GM12878 (cell line): ENCODE measurements at regions not wholly inside any gene's neighbourhood (a gene's known extent, or its start where the extent isn't known, plus 50 kb on each side); places are given as distances from the start of the nearest gene placed in this dataset.

Experiments used
- BMI1 ChIP-seq: fragments of 450-650 bp; IDR thresholded peaks from 2 replicates; pipeline ENCODE4 v1.6.1; 2016; ENCODE audit warnings: mild to moderate bottlenecking, moderate library complexity, borderline replicate concordance
- BRCA1 ChIP-seq: IDR thresholded peaks from 2 replicates; pipeline ENCODE4 v1.6.1; 2011; ENCODE audit warnings: low read depth, low read length, improper control_type of control experiment
- CTCF ChIP-seq, 3 experiments: IDR thresholded peaks in 2 of 3; conservative IDR thresholded peaks in 1 of 3; 2 replicates each; pipeline ENCODE4 v1.5.1; 2011; ENCODE audit warnings: low read depth in 3 of 3, low read length in 3 of 3, mild to moderate bottlenecking in 3 of 3, control low read depth in 2 of 3, moderate library complexity in 2 of 3, inconsistent platforms in 1 of 3, mixed read lengths in 1 of 3; ENCODE audit not compliant: control insufficient read depth in 2 of 3, insufficient read depth in 1 of 3; ENCODE audit errors: extremely low read depth in 1 of 3
- EZH2 ChIP-seq: IDR thresholded peaks from 2 replicates; pipeline ENCODE4 v1.6.1; 2012; ENCODE audit warnings: low read depth, mild to moderate bottlenecking, control low read depth, inconsistent platforms, low read length, borderline replicate concordance; ENCODE audit not compliant: control insufficient read depth
- FOXM1 ChIP-seq: IDR thresholded peaks from 2 replicates; pipeline ENCODE4 v1.6.1; 2012; ENCODE audit warnings: low read depth, mild to moderate bottlenecking, inconsistent platforms, low read length, moderate library complexity
- NR2F1 ChIP-seq: fragments of 450-650 bp; conservative IDR thresholded peaks from 2 replicates; pipeline ENCODE4 v1.6.1; 2017; ENCODE audit warnings: mild to moderate bottlenecking
- NRF1 ChIP-seq: conservative IDR thresholded peaks from 2 replicates; pipeline ENCODE4 v1.6.1; 2011; ENCODE audit warnings: mild to moderate bottlenecking, low read depth, low read length, improper control_type of control experiment
- REST ChIP-seq: IDR thresholded peaks from 2 replicates; pipeline ENCODE4 v1.6.1; 2012; ENCODE audit warnings: mild to moderate bottlenecking, low read depth, low read length
- USF2 ChIP-seq: IDR thresholded peaks from 2 replicates; pipeline ENCODE4 v1.6.1; 2011; ENCODE audit warnings: low read depth, low read length, improper control_type of control experiment, borderline replicate concordance

- TF ChIP-seq NRF1: no peak
- no peak for TF ChIP-seq EZH2
- no peak for TF ChIP-seq BMI1
- TF ChIP-seq REST: no peak
- TF ChIP-seq BRCA1: no peak
- no peak for TF ChIP-seq NR2F1
- TF ChIP-seq FOXM1: no peak
- no peak for TF ChIP-seq CTCF (IDR thresholded peaks at IDR 0.05 in 2 of 3, conservative IDR thresholded peaks at IDR 0.05 in 1 of 3; ENCODE audit: control insufficient read depth in 2 of 3, extremely low read depth in 1 of 3, insufficient read depth in 1 of 3, low read depth in 3 of 3, low read length in 3 of 3)
- TF ChIP-seq USF2: no peak
These were observed 294.0 kb downstream of the SAMD5 start for GRCh38 chr6:147802459-147802858.
